Astrocyte of the hippocampus (primary cell): ENCODE measurements at regions not wholly inside any gene's neighbourhood (a gene's known extent, or its start where the extent isn't known, plus 50 kb on each side); places are given as distances from the start of the nearest gene placed in this dataset.

Experiments
- DNase-seq: peaks from one replicate; pipeline ENCODE4 v3.0.0; 2011; ENCODE audit warnings: low read depth, low spot score

DNA sequence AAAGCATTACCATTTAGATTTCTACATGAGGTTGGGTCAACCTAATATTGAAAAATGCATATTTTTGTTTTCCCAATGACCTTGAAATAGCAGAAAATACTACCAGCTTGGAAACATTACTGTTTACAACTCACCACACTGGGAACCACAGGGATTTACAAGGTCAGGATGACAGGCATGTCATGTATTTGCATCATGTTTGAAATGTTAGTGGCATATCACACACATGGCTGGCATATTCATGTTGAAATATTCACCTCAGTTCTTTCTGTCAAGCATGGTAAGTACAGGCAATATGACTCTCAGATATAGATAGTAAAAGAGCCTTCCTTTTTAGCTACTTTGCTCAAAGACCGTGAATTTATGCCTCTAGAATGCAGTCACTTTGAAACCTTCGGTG is 593.5 kb downstream of the NOVA1 start:
- DNase-seq = no peak

- no peak for DNase-seq
Observed at GRCh38 chr14:25993830-25994229, 604.0 kb downstream of the NOVA1 start.

GRCh38 chr14:25988536-25988935 is 609.3 kb downstream of the NOVA1 start:
- DNase-seq = no peak

DNA sequence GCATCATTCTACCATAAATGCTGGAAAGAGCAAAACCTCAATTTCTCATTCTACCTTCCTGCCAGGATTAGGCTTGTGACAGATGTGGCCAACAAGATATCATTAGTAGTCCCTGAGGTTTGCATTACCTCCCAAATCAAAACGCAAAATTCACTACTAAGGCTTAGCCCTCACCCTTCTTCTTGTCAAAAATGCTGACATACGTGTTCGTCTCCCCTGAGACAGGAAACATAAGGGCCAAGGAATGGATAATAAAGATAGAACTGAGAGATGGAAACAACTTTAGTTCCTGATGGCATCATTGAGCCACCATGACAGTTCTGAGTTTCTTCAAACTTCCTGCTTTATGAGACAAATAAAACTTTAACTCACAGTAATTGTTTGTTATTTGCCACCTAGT is 642.1 kb downstream of the NOVA1 start:
- no peak for DNase-seq

GRCh38 chr14:25953532-25954139 is 644.2 kb downstream of the NOVA1 start:
- peak; percentile 89 for DNase-seq

- no peak for DNase-seq
Observed at GRCh38 chr14:25945746-25946145, 652.1 kb downstream of the NOVA1 start.

- DNase-seq = no peak
Observed at GRCh38 chr14:25944020-25944419, 653.8 kb downstream of the NOVA1 start.

DNA sequence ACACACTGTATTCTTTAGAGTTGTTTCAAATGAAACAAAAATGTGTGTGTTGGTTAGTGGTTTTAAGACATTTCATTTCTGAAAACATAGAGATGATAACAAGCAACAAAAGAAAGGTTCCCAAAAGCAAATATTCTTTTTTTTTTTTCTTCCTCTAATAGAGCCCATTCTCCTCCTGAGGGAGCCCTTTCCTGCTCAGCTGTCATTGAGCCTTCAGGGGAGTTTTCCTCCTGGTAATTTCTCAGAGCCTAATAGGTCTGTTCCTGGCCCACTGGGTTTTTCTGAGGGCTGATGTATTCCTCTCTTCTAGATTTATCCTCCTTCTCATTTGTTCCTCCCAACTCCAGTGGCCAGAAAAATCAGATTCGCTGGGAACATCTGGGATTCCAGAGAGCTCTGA is 654.5 kb downstream of the NOVA1 start:
- no peak for DNase-seq

- DNase-seq = no peak
Observed at GRCh38 chr14:25942090-25942489, 655.7 kb downstream of the NOVA1 start.

- no peak for DNase-seq
Observed at GRCh38 chr14:25933731-25934130, 664.1 kb downstream of the NOVA1 start.

DNA sequence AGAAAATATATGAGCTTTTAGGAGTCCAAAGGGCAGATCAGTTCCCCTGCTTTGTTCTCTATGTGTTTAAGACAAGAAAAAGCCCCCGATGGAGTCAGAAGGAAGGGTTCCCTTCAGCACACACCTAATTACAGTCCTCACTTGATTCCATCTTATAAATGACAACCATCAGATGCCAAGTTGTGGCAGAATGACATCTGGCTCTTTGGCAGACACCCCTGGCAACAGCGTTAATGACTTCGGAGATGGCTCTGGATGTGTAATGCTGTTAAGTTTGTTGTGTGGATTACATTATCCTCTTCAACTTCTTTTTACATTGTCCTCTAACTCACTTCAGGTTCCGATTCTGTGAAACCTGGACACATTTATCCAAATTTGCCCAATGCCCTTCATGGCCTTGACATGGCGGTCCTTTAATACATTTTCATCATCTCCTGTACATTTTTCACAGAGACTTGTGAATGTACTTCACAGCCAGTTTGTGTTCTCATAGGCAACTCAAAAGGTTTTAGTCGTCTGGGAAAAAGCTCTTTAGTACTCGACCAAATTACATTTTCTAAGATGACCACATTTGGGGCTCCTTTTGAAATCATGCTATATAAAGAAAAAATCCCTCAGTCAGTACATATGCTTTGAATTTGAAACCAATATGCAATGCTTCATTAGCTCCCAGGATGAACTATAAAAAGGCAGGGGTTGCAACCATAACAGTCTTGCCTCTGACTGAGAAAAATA is 667.8 kb downstream of the NOVA1 start:
- no peak for DNase-seq

- no peak for DNase-seq
Observed at GRCh38 chr14:25911831-25912230, 686.0 kb downstream of the NOVA1 start.

GRCh38 chr14:25909045-25909747 is 688.6 kb downstream of the NOVA1 start:
- DNase-seq = peak; percentile 16

- no peak for DNase-seq
Observed at GRCh38 chr14:25908277-25909044, 689.4 kb downstream of the NOVA1 start.

DNA sequence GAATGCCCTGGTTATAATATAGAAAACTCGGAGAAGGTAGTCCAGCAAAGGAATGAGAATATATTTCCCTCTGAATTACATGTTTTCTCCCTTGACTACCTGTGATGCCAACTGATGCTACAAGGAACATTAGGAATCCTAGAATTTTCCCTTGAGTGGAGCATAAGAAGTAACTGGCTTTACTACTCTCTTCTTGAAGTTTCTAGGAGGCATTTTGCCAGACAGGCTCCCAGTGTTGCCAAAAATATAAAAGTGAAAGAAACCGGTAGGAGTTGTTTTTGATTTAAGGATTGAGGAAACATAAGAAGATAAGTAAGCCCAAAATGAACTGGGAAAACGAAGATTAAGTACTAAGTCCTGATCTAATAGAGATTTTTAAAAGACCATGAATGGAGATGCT is 693.4 kb downstream of the NOVA1 start:
- DNase-seq = peak; percentile 24

- DNase-seq = no peak
Observed at GRCh38 chr14:25899197-25899596, 698.6 kb downstream of the NOVA1 start.

DNA sequence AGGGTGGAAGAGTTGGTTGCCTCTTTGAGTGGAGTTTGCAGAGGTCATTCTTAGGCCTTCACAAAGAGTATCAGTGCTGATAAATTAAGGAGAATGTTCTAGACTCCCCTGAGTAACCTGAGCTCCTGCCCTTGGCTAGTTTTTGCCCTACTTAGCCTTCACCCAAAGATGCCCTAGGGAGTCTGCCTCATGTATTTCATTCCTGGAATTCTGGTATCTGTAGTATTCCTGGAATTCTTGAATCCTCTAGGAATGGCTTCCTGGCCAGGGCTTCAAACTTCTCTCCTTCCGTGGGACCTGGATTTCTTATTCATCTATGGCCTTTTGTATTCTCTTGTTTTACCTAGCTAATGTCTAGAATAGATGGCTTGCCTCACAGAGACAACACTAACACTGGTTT is 701.1 kb downstream of the NOVA1 start:
- DNase-seq = no peak

GRCh38 chr14:25895740-25896139 is 702.1 kb downstream of the NOVA1 start:
- no peak for DNase-seq

GRCh38 chr14:25887251-25887878 is 710.5 kb downstream of the NOVA1 start:
- DNase-seq = peak; percentile 26

DNA sequence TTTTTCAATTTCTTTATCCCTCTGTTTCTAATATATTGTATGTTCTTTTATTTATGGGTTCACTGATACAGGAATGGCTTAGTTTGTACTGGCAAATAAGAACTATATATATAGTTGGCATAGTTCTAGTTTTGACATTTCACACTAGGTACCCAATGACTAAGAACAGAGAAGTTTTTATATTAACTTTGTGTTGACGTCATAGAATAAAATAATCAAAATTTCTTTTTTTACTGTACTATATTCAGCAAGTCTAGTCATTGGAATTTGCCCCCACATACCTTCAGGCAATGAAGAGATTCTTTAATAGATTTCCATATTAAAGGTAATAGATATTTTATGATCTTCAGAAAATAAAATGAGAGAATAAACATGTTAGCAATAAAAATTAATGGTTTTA is 713.2 kb downstream of the NOVA1 start:
- no peak for DNase-seq

DNA sequence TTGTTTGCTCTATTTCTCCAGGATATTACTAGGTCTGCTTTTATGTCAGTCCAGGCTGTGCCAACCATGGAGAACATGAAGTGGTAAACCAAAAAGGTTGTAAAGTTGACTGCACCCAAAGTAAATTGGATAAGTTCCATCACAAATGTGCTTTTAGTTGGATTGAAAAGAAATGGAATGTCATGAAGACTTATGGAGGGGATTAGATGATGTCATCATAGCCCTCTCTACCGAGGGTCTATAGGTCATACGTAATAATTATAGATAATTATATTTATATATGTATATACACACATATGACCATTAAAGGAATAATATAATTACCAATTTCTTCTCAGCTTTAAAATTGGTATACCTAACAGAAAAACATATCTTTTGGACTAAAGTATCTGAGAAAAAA is 714.9 kb downstream of the NOVA1 start:
- no peak for DNase-seq

- DNase-seq = no peak
Observed at GRCh38 chr14:25875475-25875874, 722.4 kb downstream of the NOVA1 start.
